ENCODE measurements at regions not wholly inside any gene's neighbourhood (a gene's known extent, or its start where the extent isn't known, plus 50 kb on each side); places are given as distances from the start of the nearest gene placed in this dataset.
"Not testable (repeated sequence)": the region's sequence is repeated elsewhere in the genome, so short reads cannot be mapped to it uniquely, and the experiment has no call there.

- DNase-seq (ENCODE audit: low read depth) = not testable (repeated sequence)
These were observed 409.2 kb downstream of the ALG10 start for GRCh38 chr12:34431509-34431908.
